Colonic mucosa (tissue), 4 donors: ENCODE measurements at regions not wholly inside any gene's neighbourhood (a gene's known extent, or its start where the extent isn't known, plus 50 kb on each side); places are given as distances from the start of the nearest gene placed in this dataset.

Source experiments
- DNase-seq: peaks from one replicate; pipeline ENCODE4 v3.0.0-alpha.2; 2020
- H3K27ac ChIP-seq: fragments of 200-600 bp; one replicate; pipeline ENCODE4 v1.8.0; 2021
- H3K27me3 ChIP-seq: fragments of 200-600 bp; one replicate; pipeline ENCODE4 v1.8.0; 2021
- H3K36me3 ChIP-seq: fragments of 200-600 bp; one replicate; pipeline ENCODE4 v1.8.0; 2021
- H3K4me1 ChIP-seq: fragments of 200-600 bp; one replicate; pipeline ENCODE4 v1.8.0; 2021; ENCODE audit warnings: mild to moderate bottlenecking
- H3K4me3 ChIP-seq: fragments of 200-600 bp; one replicate; pipeline ENCODE4 v1.8.0; 2021
- H3K9ac ChIP-seq, 2 donors: one replicate each; pipeline ENCODE4 v1.7.0; 2013; ENCODE audit warnings: control low read depth in 2 of 2, low read depth in 2 of 2, low read length in 2 of 2
- H3K9me3 ChIP-seq: fragments of 200-600 bp; one replicate; pipeline ENCODE4 v1.8.0; 2021
- intact Hi-C: fragments of 100-400 bp; cut with DNase I; formaldehyde crosslinking; loops from one replicate; pipeline ENCODE4 v1.14.1; 2022
- TF ChIP-seq, protein P1 (sequence below): fragments of 200-600 bp; IDR thresholded peaks from one replicate; pipeline ENCODE4 v1.8.0; 2022; ENCODE audit warnings: antibody characterized with exemption, mild to moderate bottlenecking
- donor health status: healthy.
- donor health status: DM: no; HTN: no; CAD: no.
- donor health status: DM: no; HTN: no; CAD: no.

DNA sequence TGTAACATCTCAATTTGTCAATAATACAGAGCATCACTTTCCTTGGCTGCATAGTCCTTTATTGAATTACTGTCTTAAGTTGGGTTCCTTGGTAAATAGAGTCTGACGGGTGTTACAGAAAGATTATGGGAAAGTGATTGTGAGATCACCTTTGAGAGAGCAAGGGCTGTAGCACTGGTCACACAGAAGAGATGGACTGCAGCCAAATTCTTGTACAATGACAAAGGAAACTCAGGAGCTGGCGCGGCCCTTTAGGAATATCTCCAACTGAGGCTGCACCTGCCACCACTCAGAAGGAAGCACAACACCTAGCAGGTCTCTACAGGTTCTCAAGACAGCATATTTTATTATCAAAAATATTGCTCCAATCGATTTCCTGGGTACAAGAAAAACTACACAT lies 350.0 kb upstream of the ISL1 start:
- H3K27me3 ChIP-seq = no peaks in the 10 kb centered on the region
- TF ChIP-seq, protein P1, sequence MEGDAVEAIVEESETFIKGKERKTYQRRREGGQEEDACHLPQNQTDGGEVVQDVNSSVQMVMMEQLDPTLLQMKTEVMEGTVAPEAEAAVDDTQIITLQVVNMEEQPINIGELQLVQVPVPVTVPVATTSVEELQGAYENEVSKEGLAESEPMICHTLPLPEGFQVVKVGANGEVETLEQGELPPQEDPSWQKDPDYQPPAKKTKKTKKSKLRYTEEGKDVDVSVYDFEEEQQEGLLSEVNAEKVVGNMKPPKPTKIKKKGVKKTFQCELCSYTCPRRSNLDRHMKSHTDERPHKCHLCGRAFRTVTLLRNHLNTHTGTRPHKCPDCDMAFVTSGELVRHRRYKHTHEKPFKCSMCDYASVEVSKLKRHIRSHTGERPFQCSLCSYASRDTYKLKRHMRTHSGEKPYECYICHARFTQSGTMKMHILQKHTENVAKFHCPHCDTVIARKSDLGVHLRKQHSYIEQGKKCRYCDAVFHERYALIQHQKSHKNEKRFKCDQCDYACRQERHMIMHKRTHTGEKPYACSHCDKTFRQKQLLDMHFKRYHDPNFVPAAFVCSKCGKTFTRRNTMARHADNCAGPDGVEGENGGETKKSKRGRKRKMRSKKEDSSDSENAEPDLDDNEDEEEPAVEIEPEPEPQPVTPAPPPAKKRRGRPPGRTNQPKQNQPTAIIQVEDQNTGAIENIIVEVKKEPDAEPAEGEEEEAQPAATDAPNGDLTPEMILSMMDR = no peak
- no peaks in the 10 kb centered on the region for H3K4me1 ChIP-seq
- DNase-seq = no peak
- intact Hi-C loops = no loop called here
- no peak overlapping the region for H3K27ac ChIP-seq
- H3K4me3 ChIP-seq = no peak overlapping the region
- H3K9me3 ChIP-seq = no peaks in the 10 kb centered on the region
- H3K9ac ChIP-seq = no peak overlapping the region
- H3K36me3 ChIP-seq = no peaks in the 10 kb centered on the region

DNA sequence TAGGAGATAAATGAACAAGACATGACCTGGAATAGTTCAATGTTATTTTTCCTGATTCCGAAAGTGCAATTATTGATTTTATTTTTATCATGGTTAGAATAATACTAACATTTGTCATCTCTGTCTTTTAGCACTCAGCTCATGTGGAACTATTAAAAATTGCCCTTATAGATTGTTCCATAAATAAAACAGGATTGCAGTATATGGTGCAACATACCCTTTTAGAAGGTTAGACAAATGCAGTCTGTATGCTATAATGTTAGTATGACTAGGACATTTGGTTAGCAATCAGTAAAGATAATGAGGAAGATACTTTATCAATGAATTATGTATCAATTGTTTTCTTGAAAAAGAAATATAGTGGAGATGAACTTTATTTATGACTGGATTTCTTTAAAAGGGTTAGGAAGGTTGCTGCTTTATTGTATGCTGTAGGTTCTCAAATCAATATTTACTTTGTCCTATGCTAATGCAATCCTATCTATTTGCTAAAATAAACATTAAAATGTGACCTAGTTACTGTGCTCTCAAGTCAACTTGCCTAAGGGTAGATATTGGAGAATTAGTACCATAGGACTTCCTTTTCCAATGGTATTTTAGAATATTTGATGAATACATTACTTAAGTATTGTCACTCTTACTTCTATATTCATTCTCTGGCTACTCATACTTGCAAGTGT lies 348.9 kb upstream of the ISL1 start:
- Histone ChIP-seq H3K4me3 (no peak overlapping the region), H3K27ac (no peak overlapping the region), H3K9ac (no peak overlapping the region), H3K27me3 (no peaks in the 10 kb centered on the region), H3K36me3 (no peaks in the 10 kb centered on the region), H3K4me1 (no peaks in the 10 kb centered on the region), H3K9me3 (no peaks in the 10 kb centered on the region)
- TF ChIP-seq, protein P1 = no peak
- intact Hi-C loops = no loop called here
- DNase-seq = no peak

DNA sequence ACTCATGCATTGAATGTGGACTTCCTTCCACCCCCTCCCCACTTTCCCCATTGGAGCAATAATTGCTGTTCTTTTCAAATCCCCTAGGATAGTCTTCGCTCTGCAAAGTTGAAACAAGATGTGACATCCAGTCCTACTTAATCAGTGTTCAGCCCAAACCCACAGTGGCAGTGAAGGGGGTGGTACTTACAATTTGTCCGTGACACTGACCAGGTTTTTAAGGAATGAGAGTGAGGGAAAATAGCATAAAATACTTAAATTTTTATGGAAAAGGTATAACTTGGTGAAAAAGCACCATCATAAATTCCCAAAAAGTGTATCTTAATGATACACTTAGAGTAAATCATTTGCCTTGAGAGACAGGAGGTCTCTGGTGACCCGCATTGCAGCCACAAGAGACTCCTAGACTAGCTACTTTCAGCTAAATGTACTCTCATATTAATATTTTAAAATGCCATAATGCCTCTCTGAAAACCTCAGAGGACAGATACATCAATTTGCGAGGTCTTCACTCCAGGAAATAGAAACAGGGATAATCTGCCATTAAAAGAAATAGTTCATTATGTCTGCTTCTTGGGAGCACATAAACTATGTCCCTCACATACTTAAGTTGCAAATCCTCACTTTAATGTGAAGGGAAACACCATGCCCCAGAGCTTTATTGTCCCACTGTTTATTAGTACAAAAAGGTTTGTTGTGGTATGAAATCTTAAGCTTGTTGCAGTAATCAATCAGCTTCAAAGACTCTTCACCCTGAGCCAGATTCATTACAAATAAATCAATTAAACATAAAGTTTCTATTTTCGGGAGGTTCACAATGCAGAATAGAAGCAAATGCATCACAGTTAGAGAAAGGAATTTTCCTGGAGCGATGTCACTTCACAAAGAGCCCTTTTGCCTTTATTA lies 343.6 kb upstream of the ISL1 start:
- H3K4me1 ChIP-seq = no peaks in the 10 kb centered on the region
- H3K27ac ChIP-seq = no peak overlapping the region
- no peaks in the 10 kb centered on the region for H3K36me3 ChIP-seq
- no peak overlapping the region for H3K4me3 ChIP-seq
- no peak overlapping the region for H3K9ac ChIP-seq
- TF ChIP-seq, protein P1 = no peak
- intact Hi-C loops = no loop called here
- DNase-seq = no peak
- H3K27me3 ChIP-seq = no peaks in the 10 kb centered on the region
- H3K9me3 ChIP-seq = no peaks in the 10 kb centered on the region

DNA sequence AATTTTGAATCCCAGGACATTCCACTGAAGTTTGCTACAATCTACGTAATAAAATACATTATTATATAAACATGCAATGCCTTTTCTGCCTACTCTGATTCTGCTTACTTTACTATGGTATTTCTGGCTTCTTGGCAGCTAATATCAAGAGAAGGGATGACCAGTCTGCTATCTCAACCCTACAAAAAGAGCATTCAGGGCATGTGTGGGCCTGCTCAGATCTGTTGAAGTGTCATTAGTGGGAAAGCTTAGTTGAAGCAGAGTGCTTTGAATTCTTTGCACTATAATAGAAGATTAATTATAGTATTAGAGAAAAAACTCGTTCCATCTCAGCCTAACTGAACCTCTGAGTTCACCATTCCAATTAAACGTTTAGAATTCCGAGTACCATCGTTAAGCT lies 339.5 kb upstream of the ISL1 start:
- H3K4me3 ChIP-seq = no peak overlapping the region
- no peak overlapping the region for H3K27ac ChIP-seq
- TF ChIP-seq, protein P1 = no peak
- DNase-seq = no peak
- H3K4me1 ChIP-seq = no peaks in the 10 kb centered on the region
- H3K27me3 ChIP-seq = no peaks in the 10 kb centered on the region
- H3K9me3 ChIP-seq = no peaks in the 10 kb centered on the region
- intact Hi-C loops = no loop called here
- H3K9ac ChIP-seq = no peak overlapping the region
- H3K36me3 ChIP-seq = no peaks in the 10 kb centered on the region

DNA sequence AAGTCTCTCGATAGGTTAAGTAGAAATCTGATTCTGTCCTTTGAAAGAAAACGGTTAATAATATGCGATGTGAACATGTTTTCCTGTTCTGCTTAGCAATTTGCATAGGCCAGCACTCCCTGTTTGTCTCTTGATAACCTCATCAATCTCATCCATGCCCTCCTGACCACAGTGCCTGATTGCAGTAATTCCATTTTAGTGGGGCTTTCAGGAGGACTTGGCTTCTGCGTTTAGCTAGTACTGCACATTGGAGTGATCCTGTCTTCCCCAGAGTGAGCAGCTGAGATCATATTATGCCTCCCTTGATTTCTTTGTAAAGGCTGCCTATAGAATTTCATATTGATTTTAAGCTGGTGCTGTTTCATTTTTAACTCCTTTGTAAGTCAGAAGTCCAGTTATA lies 335.9 kb upstream of the ISL1 start:
- H3K27ac ChIP-seq = no peak overlapping the region
- TF ChIP-seq, protein P1 = no peak
- no peaks in the 10 kb centered on the region for H3K36me3 ChIP-seq
- no peaks in the 10 kb centered on the region for H3K27me3 ChIP-seq
- DNase-seq = no peak
- H3K4me1 ChIP-seq = no peaks in the 10 kb centered on the region
- intact Hi-C loops = no loop called here
- no peak overlapping the region for H3K9ac ChIP-seq
- H3K9me3 ChIP-seq = no peaks in the 10 kb centered on the region
- H3K4me3 ChIP-seq = no peak overlapping the region
